RPMI7951 (cell line): ENCODE measurements at regions not wholly inside any gene's neighbourhood (a gene's known extent, or its start where the extent isn't known, plus 50 kb on each side); places are given as distances from the start of the nearest gene placed in this dataset.
"Not testable (repeated sequence)": the region's sequence is repeated elsewhere in the genome, so short reads cannot be mapped to it uniquely, and the experiment has no call there.

ENCODE experiments used
- DNase-seq: peaks from one replicate; pipeline ENCODE4 v3.0.0-alpha.2; 2012; ENCODE audit warnings: low read depth

GRCh38 chr7:153190986-153191385, 431.4 kb downstream of the ACTR3B start:
- DNase-seq = no peak

- no peak for DNase-seq
Observed at GRCh38 chr7:153193144-153193595, 433.6 kb downstream of the ACTR3B start.

- no peak for DNase-seq
Observed at GRCh38 chr7:153217032-153217431, 457.5 kb downstream of the ACTR3B start.

- no peak for DNase-seq
Observed at GRCh38 chr7:153224890-153225289, 465.3 kb downstream of the ACTR3B start.

GRCh38 chr7:153245136-153245535, 485.6 kb downstream of the ACTR3B start:
- DNase-seq = not testable (repeated sequence)

GRCh38 chr7:153245809-153246208, 486.3 kb downstream of the ACTR3B start:
- no peak for DNase-seq

GRCh38 chr7:153247926-153248325, 488.4 kb downstream of the ACTR3B start:
- no peak for DNase-seq

- DNase-seq = no peak
Observed at GRCh38 chr7:153258686-153259085, 499.1 kb downstream of the ACTR3B start.

- DNase-seq = no peak
Observed at GRCh38 chr7:153276394-153276793, 516.8 kb downstream of the ACTR3B start.

GRCh38 chr7:153286763-153287162, 527.2 kb downstream of the ACTR3B start:
- no peak for DNase-seq

- no peak for DNase-seq
Observed at GRCh38 chr7:153290066-153290465, 530.5 kb downstream of the ACTR3B start.

GRCh38 chr7:153297141-153297540, 537.6 kb downstream of the ACTR3B start:
- peak; percentile 35 for DNase-seq

GRCh38 chr7:153301936-153302335, 542.4 kb downstream of the ACTR3B start:
- DNase-seq = no peak

- DNase-seq = no peak
Observed at GRCh38 chr7:153320005-153320404, 560.5 kb downstream of the ACTR3B start.

GRCh38 chr7:153320681-153321080, 561.1 kb downstream of the ACTR3B start:
- no peak for DNase-seq

- no peak for DNase-seq
Observed at GRCh38 chr7:153322991-153323390, 563.4 kb downstream of the ACTR3B start.

- DNase-seq = no peak
Observed at GRCh38 chr7:153324094-153324493, 564.5 kb downstream of the ACTR3B start.

- no peak for DNase-seq
Observed at GRCh38 chr7:153327683-153328082, 568.1 kb downstream of the ACTR3B start.

- DNase-seq = no peak
Observed at GRCh38 chr7:153331427-153331826, 571.9 kb downstream of the ACTR3B start.

- no peak for DNase-seq
Observed at GRCh38 chr7:153354071-153354470, 594.5 kb downstream of the ACTR3B start.

GRCh38 chr7:153370092-153370491, 610.5 kb downstream of the ACTR3B start:
- DNase-seq = no peak

- DNase-seq = no peak
Observed at GRCh38 chr7:153380636-153381035, 621.1 kb downstream of the ACTR3B start.

GRCh38 chr7:153381275-153382040, 621.9 kb downstream of the ACTR3B start:
- DNase-seq = no peak

- DNase-seq = no peak
Observed at GRCh38 chr7:153382641-153383101, 623.1 kb downstream of the ACTR3B start.
